ENCODE measurements at regions not wholly inside any gene's neighbourhood (a gene's known extent, or its start where the extent isn't known, plus 50 kb on each side); places are given as distances from the start of the nearest gene placed in this dataset.

GRCh38 chr9:7320139-7320538 lies 479.4 kb downstream of the DMAC1 start:
- TF ChIP-seq GATA3 (IDR thresholded peaks at IDR 0.05; ENCODE audit: low read depth, low read length), result no peak
- TF ChIP-seq GATA2 (IDR thresholded peaks at IDR 0.05; ENCODE audit: low read depth, low read length), result no peak

Measured in SH-SY5Y (cell line).